ENCODE measurements at regions not wholly inside any gene's neighbourhood (a gene's known extent, or its start where the extent isn't known, plus 50 kb on each side); places are given as distances from the start of the nearest gene placed in this dataset.

GRCh38 chr22:46064228-46064965, 85.9 kb upstream of the PPARA start:
- no peak overlapping the region for H3K4me3 ChIP-seq (ENCODE audit: low read depth, low read length)
- no peak for DNase-seq (ENCODE audit: low read depth)
- no peak for TF ChIP-seq CTCF (IDR thresholded peaks at IDR 0.05; ENCODE audit: insufficient read depth, low read depth, low read length, missing control alignments)

GRCh38 chr22:46064966-46065666, 85.2 kb upstream of the PPARA start:
- no peak for DNase-seq (ENCODE audit: low read depth)
- no peak overlapping the region for H3K4me3 ChIP-seq (ENCODE audit: low read depth, low read length)

GRCh38 chr22:46065691-46066454, 84.5 kb upstream of the PPARA start:
- no peak for DNase-seq (ENCODE audit: low read depth)
- H3K4me3 ChIP-seq (ENCODE audit: low read depth, low read length), result no peak overlapping the region
- no peak for TF ChIP-seq CTCF (IDR thresholded peaks at IDR 0.05; ENCODE audit: insufficient read depth, low read depth, low read length, missing control alignments)

More at GRCh38 chr22:46064966-46065666, 85.2 kb upstream of the PPARA start:
- TF ChIP-seq CTCF (IDR thresholded peaks at IDR 0.05; ENCODE audit: insufficient read depth, low read depth, low read length, missing control alignments), result no peak

DNA sequence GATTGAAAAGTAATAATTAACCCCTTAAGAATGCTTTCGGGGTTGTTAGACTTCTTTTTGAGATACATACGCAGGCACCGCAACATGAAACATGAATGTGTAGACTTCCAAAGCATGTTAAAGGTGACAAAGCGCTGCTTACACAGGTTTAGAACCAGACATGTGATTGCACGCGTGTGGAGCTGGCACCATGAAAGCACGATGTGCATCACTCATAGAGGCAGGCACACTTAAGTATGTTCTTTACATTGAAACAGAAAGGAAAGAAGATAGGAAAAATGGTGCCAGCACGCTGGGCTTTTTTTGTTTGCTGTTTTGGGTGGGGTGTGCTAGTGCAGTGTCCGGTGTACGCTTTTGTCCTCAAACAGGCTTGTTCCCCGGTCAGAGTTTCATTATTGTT, 83.6 kb upstream of the PPARA start:
- no peak for TF ChIP-seq CTCF (IDR thresholded peaks at IDR 0.05; ENCODE audit: insufficient read depth, low read depth, low read length, missing control alignments)
- no peak overlapping the region for H3K4me3 ChIP-seq (ENCODE audit: low read depth, low read length)
- no peak for DNase-seq (ENCODE audit: low read depth)

GRCh38 chr22:46067159-46068111, 82.9 kb upstream of the PPARA start:
- no peak for TF ChIP-seq CTCF (IDR thresholded peaks at IDR 0.05; ENCODE audit: insufficient read depth, low read depth, low read length, missing control alignments)
- no peak overlapping the region for H3K4me3 ChIP-seq (ENCODE audit: low read depth, low read length)
- no peak for DNase-seq (ENCODE audit: low read depth)

- no peak for TF ChIP-seq CTCF (IDR thresholded peaks at IDR 0.05; ENCODE audit: insufficient read depth, low read depth, low read length, missing control alignments)
- H3K4me3 ChIP-seq (ENCODE audit: low read depth, low read length), result no peak overlapping the region
- no peak for DNase-seq (ENCODE audit: low read depth)
Observed at GRCh38 chr22:46068181-46068592, 82.1 kb upstream of the PPARA start.
